HCT116 (cell line): ENCODE measurements at regions not wholly inside any gene's neighbourhood (a gene's known extent, or its start where the extent isn't known, plus 50 kb on each side); places are given as distances from the start of the nearest gene placed in this dataset.

Source experiments
- ATAC-seq: fragments of 200-7000 bp; cut with Tn5 transposase; 2 replicates; pipeline ENCODE4 v1.9.1; 2020; ENCODE audit warnings: mild to moderate bottlenecking, moderate library complexity
- BruUV-seq: library from RNA; stranded (reverse); fragments of 400-500 nt; replicated peaks from 2 replicates; lab custom pipeline; 2021; lab: Mats Ljungman, UMichigan
- CTCF ChIA-PET: fragments of 300-600 bp; sonication (Branson Sonifier 250); formaldehyde crosslinking; loops from one replicate; lab custom pipeline; 2021; ENCODE audit warnings: antibody characterized with exemption; lab: Charles Lee
- POLR2A ChIA-PET: fragments of 300-600, 350-600 bp; sonication (Branson Sonifier 250); formaldehyde crosslinking; loops from one replicate; lab custom pipeline; 2021; ENCODE audit warnings: antibody characterized with exemption; lab: Charles Lee
- RAD21 ChIA-PET, 2 experiments: fragments of 300-600 bp; sonication (Branson Sonifier 250); formaldehyde crosslinking; loops; one replicate each; lab custom pipeline; 2023; ENCODE audit warnings: low total read pairs in 2 of 2; ENCODE audit not compliant: uncharacterized antibody in 2 of 2, unreplicated experiment in 2 of 2, low non-redundant PET in 1 of 2; lab: Charles Lee
- DNase-seq: peaks from one replicate; pipeline ENCODE4 v3.0.0-alpha.2; 2010; ENCODE audit warnings: low read depth, low spot score
- H2AFZ ChIP-seq: fragments of 200-600 bp; shearing (Covaris generic), sonication (generic); 2 replicates; pipeline ENCODE4 v1.6.1; 2017; ENCODE audit warnings: low read depth, mixed run types, mixed read lengths, antibody characterized with exemption, low read length; ENCODE audit not compliant: poor library complexity, severe bottlenecking
- H3K27ac ChIP-seq: 2 replicates; pipeline ENCODE4 v1.5.1; 2012; ENCODE audit warnings: low read depth, low read length
- H3K27me3 ChIP-seq: fragments of 200-600 bp; sonication (generic); 2 replicates; pipeline ENCODE4 v1.6.1; 2016; ENCODE audit warnings: mixed run types, low read length, mixed read lengths; ENCODE audit not compliant: insufficient read depth
- H3K36me3 ChIP-seq, 2 experiments: fragments of 200-500 bp in 1 of 2; fragments of 200-600 bp in 1 of 2; sonication (Bioruptor generic) in 1 of 2; sonication (generic) in 1 of 2; 2 replicates each; pipeline versions ENCODE4 v1.5.1 to v1.6.1; 2014 to 2016; ENCODE audit warnings: low read length in 2 of 2, inconsistent platforms in 1 of 2, mixed read lengths in 1 of 2, mixed run types in 1 of 2; ENCODE audit not compliant: insufficient read depth in 2 of 2, control insufficient read depth in 1 of 2
- H3K4me1 ChIP-seq, 2 experiments: fragments of 200-600 bp in 1 of 2; sonication (generic) in 1 of 2; 2 replicates each; pipeline versions ENCODE4 v1.5.1 to v1.6.1; 2012 to 2017; ENCODE audit warnings: low read length in 2 of 2, inconsistent platforms in 1 of 2, mild to moderate bottlenecking in 1 of 2, mixed read lengths in 1 of 2, mixed run types in 1 of 2, moderate library complexity in 1 of 2; ENCODE audit not compliant: insufficient read depth in 2 of 2, control insufficient read depth in 1 of 2
- H3K4me2 ChIP-seq: fragments of 200-600 bp; sonication (generic); 2 replicates; pipeline ENCODE4 v1.6.1; 2017; ENCODE audit warnings: mixed run types, low read length, mixed read lengths
- H3K4me3 ChIP-seq, 2 experiments: fragments of 200-600 bp in 1 of 2; sonication (generic) in 1 of 2; replicated peaks in 1 of 2; 2 replicates each; pipeline ENCODE4 v1.5.1; 2011 to 2016; ENCODE audit warnings: low read length in 2 of 2, control low read depth in 1 of 2, low read depth in 1 of 2, mild to moderate bottlenecking in 1 of 2, mixed read lengths in 1 of 2, mixed run types in 1 of 2
- H3K79me2 ChIP-seq: fragments of 200-600 bp; sonication (generic); 2 replicates; pipeline ENCODE4 v1.6.1; 2017; ENCODE audit warnings: mild to moderate bottlenecking, mixed run types, low read length, moderate library complexity, mixed read lengths; ENCODE audit not compliant: insufficient read depth
- H3K9ac ChIP-seq: fragments of 200-600 bp; sonication (generic); 2 replicates; pipeline ENCODE4 v1.6.1; 2016; ENCODE audit warnings: low read length, mixed read lengths
- H3K9me2 ChIP-seq: fragments of 200-600 bp; sonication (generic), shearing (Covaris generic); 2 replicates; pipeline ENCODE4 v1.6.1; 2017; ENCODE audit warnings: mixed run types, mild to moderate bottlenecking, moderate library complexity; ENCODE audit not compliant: insufficient read depth
- H3K9me3 ChIP-seq, 2 experiments: fragments of 200-500 bp in 1 of 2; fragments of 200-600 bp in 1 of 2; sonication (Bioruptor generic) in 1 of 2; sonication (generic) in 1 of 2; 2 replicates each; pipeline ENCODE4 v1.6.1; 2014 to 2017; ENCODE audit warnings: low read length in 2 of 2, mixed read lengths in 2 of 2, inconsistent platforms in 1 of 2, low read depth in 1 of 2, mild to moderate bottlenecking in 1 of 2, mixed run types in 1 of 2, moderate library complexity in 1 of 2; ENCODE audit not compliant: control insufficient read depth in 1 of 2, insufficient read depth in 1 of 2
- H4K20me1 ChIP-seq: fragments of 200-600 bp; sonication (generic), shearing (Covaris generic); 2 replicates; pipeline ENCODE4 v1.6.1; 2017; ENCODE audit warnings: mixed run types, mild to moderate bottlenecking, moderate library complexity; ENCODE audit not compliant: insufficient read depth
- CBX3 ChIP-seq: IDR thresholded peaks from 2 replicates; pipeline ENCODE4 v1.6.1; 2012; ENCODE audit warnings: low read depth
- CEBPB ChIP-seq: IDR thresholded peaks from 2 replicates; pipeline ENCODE4 v1.6.1; 2012; ENCODE audit warnings: low read depth
- EZH2phosphoT487 ChIP-seq: fragments of 200-600 bp; IDR thresholded peaks from 2 replicates; pipeline ENCODE4 v1.6.1; 2018; ENCODE audit warnings: antibody characterized with exemption, borderline replicate concordance
- JUND ChIP-seq: IDR thresholded peaks from 2 replicates; pipeline ENCODE4 v1.6.1; 2012
- RAD21 ChIP-seq: IDR thresholded peaks from 2 replicates; pipeline ENCODE4 v1.6.1; 2012; ENCODE audit warnings: low read depth, mild to moderate bottlenecking
- REST ChIP-seq: IDR thresholded peaks from 2 replicates; pipeline ENCODE4 v1.6.1; 2012; ENCODE audit warnings: low read depth
- SIN3A ChIP-seq: IDR thresholded peaks from 2 replicates; pipeline ENCODE4 v1.6.1; 2012; ENCODE audit warnings: low read depth
- TCF7L2 ChIP-seq: IDR thresholded peaks from 2 replicates; pipeline ENCODE4 v1.7.0; 2011; ENCODE audit warnings: borderline replicate concordance, inconsistent platforms; ENCODE audit not compliant: insufficient read depth, insufficient read length; ENCODE audit errors: extremely low read depth
- YY1 ChIP-seq: IDR thresholded peaks from 2 replicates; pipeline ENCODE4 v1.6.1; 2011; ENCODE audit warnings: low read length, low read depth, moderate library complexity, mild to moderate bottlenecking; ENCODE audit not compliant: insufficient replicate concordance; ENCODE audit errors: extremely low read depth
- ZNF274 ChIP-seq: fragments of 200-500 bp; sonication (Bioruptor generic); IDR thresholded peaks from 2 replicates; pipeline ENCODE4 v1.6.1; 2014; ENCODE audit warnings: mild to moderate bottlenecking, low read depth, low read length, inconsistent platforms
- intact Hi-C: fragments of 100-400 bp; cut with micrococcal nuclease; formaldehyde crosslinking; loops from 2 replicates; pipeline ENCODE4 v1.10.0; 2022

GRCh38 chr14:106840258-106840657, 1313.9 kb downstream of the TMEM121 start:
- CTCF ChIA-PET: no interaction called here
- H3K36me3 ChIP-seq: no peaks in the 10 kb centered on the region
- DNase-seq (no peak), ATAC-seq (no peak)
- H3K4me2 ChIP-seq: no peak overlapping the region
- H3K4me3 ChIP-seq: no peak overlapping the region
- POLR2A ChIA-PET: no interaction called here
- no peaks in the 10 kb centered on the region for H3K4me1 ChIP-seq
- H3K9me2 ChIP-seq: no peaks in the 10 kb centered on the region
- TF ChIP-seq EZH2phosphoT487: no peak
- TF ChIP-seq SIN3A: no peak
- no peak for TF ChIP-seq CBX3
- TF ChIP-seq CEBPB: no peak
- no peak for TF ChIP-seq TCF7L2
- no peak for TF ChIP-seq ZNF274
- no peaks in the 10 kb centered on the region for H3K79me2 ChIP-seq
- peaks cover 10% of the 10 kb centered on the region in 2 experiments; a peak in 3 of 4 replicates for H3K9me3 ChIP-seq
- H3K27me3 ChIP-seq: no peaks in the 10 kb centered on the region
- no TSS peak for BruUV-seq
- H2AFZ ChIP-seq: no peak overlapping the region
- RAD21 ChIA-PET: no interaction called here
- H4K20me1 ChIP-seq: no peaks in the 10 kb centered on the region
- H3K27ac ChIP-seq: no peak overlapping the region
- H3K9ac ChIP-seq: no peak overlapping the region
- intact Hi-C loops: no loop called here

GRCh38 chr14:106840991-106841390, 1314.6 kb downstream of the TMEM121 start:
- no peak overlapping the region for H3K4me2 ChIP-seq
- no peak overlapping the region for H3K27ac ChIP-seq
- no peak for ATAC-seq
- H4K20me1 ChIP-seq: no peaks in the 10 kb centered on the region
- peaks cover 7 to 10% of the 10 kb centered on the region in 2 experiments; a peak in 2 of 4 replicates for H3K9me3 ChIP-seq
- H3K36me3 ChIP-seq: no peaks in the 10 kb centered on the region
- no peak overlapping the region for H3K9ac ChIP-seq
- no peaks in the 10 kb centered on the region for H3K9me2 ChIP-seq
- H3K4me1 ChIP-seq: no peaks in the 10 kb centered on the region
- RAD21 ChIA-PET: no interaction called here
- no TSS peak for BruUV-seq
- TF ChIP-seq RAD21 (no peak), REST (no peak), EZH2phosphoT487 (no peak), YY1 (no peak), JUND (no peak)
- TF ChIP-seq, all 23 proteins: peak for 0
- no peak overlapping the region for H2AFZ ChIP-seq
- H3K27me3 ChIP-seq: no peaks in the 10 kb centered on the region
- no peaks in the 10 kb centered on the region for H3K79me2 ChIP-seq
- DNase-seq: no peak
- POLR2A ChIA-PET: no interaction called here
- intact Hi-C loops: no loop called here
- H3K4me3 ChIP-seq: no peak overlapping the region
- CTCF ChIA-PET: no interaction called here
